Tibial nerve (tissue), 4 donors: ENCODE measurements at regions not wholly inside any gene's neighbourhood (a gene's known extent, or its start where the extent isn't known, plus 50 kb on each side); places are given as distances from the start of the nearest gene placed in this dataset.

Experiments
- EP300 ChIP-seq, 2 donors: sonication (generic); formaldehyde crosslinking; IDR thresholded peaks; one replicate each; pipeline ENCODE4 v1.6.1; 2017; ENCODE audit warnings: antibody characterized with exemption in 2 of 2, mild to moderate bottlenecking in 1 of 2
- POLR2A ChIP-seq, 2 donors: fragments of 450-650 bp; IDR thresholded peaks; one replicate each; pipeline ENCODE4 v1.6.1; 2017; ENCODE audit warnings: antibody characterized with exemption in 2 of 2, mild to moderate bottlenecking in 2 of 2, moderate library complexity in 2 of 2
- TF ChIP-seq, protein P1 (sequence below), 5 experiments: fragments of 200-600 bp in 3 of 5; fragments of 450-650 bp in 2 of 5; sonication (generic) in 3 of 5; IDR thresholded peaks; one replicate each; pipeline ENCODE4 v1.5.1; 2016 to 2019; ENCODE audit warnings: antibody characterized with exemption in 5 of 5, mild to moderate bottlenecking in 3 of 5, moderate library complexity in 2 of 5

GRCh38 chr3:23754215-23754614 lies 51.5 kb upstream of the UBE2E1 start:
- TF ChIP-seq EP300 (IDR thresholded peaks at IDR 0.05) (no peak), POLR2A (IDR thresholded peaks at IDR 0.05) (no peak)
- TF ChIP-seq, protein P1, sequence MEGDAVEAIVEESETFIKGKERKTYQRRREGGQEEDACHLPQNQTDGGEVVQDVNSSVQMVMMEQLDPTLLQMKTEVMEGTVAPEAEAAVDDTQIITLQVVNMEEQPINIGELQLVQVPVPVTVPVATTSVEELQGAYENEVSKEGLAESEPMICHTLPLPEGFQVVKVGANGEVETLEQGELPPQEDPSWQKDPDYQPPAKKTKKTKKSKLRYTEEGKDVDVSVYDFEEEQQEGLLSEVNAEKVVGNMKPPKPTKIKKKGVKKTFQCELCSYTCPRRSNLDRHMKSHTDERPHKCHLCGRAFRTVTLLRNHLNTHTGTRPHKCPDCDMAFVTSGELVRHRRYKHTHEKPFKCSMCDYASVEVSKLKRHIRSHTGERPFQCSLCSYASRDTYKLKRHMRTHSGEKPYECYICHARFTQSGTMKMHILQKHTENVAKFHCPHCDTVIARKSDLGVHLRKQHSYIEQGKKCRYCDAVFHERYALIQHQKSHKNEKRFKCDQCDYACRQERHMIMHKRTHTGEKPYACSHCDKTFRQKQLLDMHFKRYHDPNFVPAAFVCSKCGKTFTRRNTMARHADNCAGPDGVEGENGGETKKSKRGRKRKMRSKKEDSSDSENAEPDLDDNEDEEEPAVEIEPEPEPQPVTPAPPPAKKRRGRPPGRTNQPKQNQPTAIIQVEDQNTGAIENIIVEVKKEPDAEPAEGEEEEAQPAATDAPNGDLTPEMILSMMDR (IDR thresholded peaks at IDR 0.05), result no peak
